ENCODE measurements at regions not wholly inside any gene's neighbourhood (a gene's known extent, or its start where the extent isn't known, plus 50 kb on each side); places are given as distances from the start of the nearest gene placed in this dataset.

DNA sequence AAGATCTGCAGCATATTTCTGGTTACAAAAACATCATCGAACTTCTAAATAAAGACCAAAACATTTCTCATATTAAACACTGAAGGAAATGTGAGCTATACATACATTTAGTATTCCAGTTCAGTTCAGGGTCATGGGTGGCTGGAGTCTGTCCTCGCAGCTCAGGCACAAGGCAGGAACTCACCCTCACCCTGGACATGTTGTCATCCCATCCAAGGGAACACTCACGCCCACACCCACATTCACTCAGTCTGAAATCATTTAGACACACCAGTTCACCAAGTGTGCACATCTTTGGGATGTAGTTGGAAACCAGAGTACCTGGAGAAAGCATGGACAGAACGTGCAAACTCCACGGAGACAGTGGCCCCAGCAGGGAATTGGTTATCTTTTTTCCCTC, 481.0 kb downstream of the RASEF start:
- TF ChIP-seq, protein P1, sequence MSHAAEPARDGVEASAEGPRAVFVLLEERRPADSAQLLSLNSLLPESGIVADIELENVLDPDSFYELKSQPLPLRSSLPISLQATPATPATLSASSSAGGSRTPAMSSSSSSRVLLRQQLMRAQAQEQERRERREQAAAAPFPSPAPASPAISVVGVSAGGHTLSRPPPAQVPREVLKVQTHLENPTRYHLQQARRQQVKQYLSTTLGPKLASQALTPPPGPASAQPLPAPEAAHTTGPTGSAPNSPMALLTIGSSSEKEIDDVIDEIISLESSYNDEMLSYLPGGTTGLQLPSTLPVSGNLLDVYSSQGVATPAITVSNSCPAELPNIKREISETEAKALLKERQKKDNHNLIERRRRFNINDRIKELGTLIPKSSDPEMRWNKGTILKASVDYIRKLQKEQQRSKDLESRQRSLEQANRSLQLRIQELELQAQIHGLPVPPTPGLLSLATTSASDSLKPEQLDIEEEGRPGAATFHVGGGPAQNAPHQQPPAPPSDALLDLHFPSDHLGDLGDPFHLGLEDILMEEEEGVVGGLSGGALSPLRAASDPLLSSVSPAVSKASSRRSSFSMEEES (CRISPR knock-in tag; IDR thresholded peaks at IDR 0.05), result no peak
- no peak for TF ChIP-seq CHD2 (IDR thresholded peaks at IDR 0.05; ENCODE audit: low read depth, low read length)
- TF ChIP-seq NFE2L1 (tag; IDR thresholded peaks at IDR 0.05; ENCODE audit: borderline replicate concordance, low read depth), result no peak
- no peak for TF ChIP-seq CCAR2 (IDR thresholded peaks at IDR 0.05; ENCODE audit: low read depth, low read length)
- no peak for TF ChIP-seq POLR2AphosphoS5 (IDR thresholded peaks at IDR 0.05; ENCODE audit: control insufficient read depth, insufficient read depth, low read depth, low read length)
- TF ChIP-seq TEAD4 (IDR thresholded peaks at IDR 0.05; ENCODE audit: low read length), result no peak
- TF ChIP-seq TEAD4 (CRISPR knock-in tag; IDR thresholded peaks at IDR 0.05; ENCODE audit: borderline replicate concordance), result no peak
- no peak for TF ChIP-seq POLR2B (IDR thresholded peaks at IDR 0.05; ENCODE audit: low read depth, partially characterized antibody)
- TF ChIP-seq, protein P2, sequence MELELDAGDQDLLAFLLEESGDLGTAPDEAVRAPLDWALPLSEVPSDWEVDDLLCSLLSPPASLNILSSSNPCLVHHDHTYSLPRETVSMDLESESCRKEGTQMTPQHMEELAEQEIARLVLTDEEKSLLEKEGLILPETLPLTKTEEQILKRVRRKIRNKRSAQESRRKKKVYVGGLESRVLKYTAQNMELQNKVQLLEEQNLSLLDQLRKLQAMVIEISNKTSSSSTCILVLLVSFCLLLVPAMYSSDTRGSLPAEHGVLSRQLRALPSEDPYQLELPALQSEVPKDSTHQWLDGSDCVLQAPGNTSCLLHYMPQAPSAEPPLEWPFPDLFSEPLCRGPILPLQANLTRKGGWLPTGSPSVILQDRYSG (tag; conservative IDR thresholded peaks at IDR 0.05; ENCODE audit: low read depth), result no peak
- no peak for TF ChIP-seq SAFB2 (IDR thresholded peaks at IDR 0.05; ENCODE audit: borderline replicate concordance, low read depth, low read length, severe bottlenecking)
- TF ChIP-seq OTX1 (CRISPR knock-in tag; IDR thresholded peaks at IDR 0.05), result no peak
- TF ChIP-seq SIN3A (IDR thresholded peaks at IDR 0.05; ENCODE audit: borderline replicate concordance in 2 of 2, control insufficient read depth in 1 of 2, low read depth in 2 of 2, low read length in 2 of 2), result no peak
- no peak for TF ChIP-seq DDX20 (tag; IDR thresholded peaks at IDR 0.05; ENCODE audit: low read depth)
- TF ChIP-seq ZNF224 (CRISPR knock-in tag; IDR thresholded peaks at IDR 0.05), result no peak

Data from K562 (cell line).